ENCODE measurements at regions not wholly inside any gene's neighbourhood (a gene's known extent, or its start where the extent isn't known, plus 50 kb on each side); places are given as distances from the start of the nearest gene placed in this dataset.

DNA sequence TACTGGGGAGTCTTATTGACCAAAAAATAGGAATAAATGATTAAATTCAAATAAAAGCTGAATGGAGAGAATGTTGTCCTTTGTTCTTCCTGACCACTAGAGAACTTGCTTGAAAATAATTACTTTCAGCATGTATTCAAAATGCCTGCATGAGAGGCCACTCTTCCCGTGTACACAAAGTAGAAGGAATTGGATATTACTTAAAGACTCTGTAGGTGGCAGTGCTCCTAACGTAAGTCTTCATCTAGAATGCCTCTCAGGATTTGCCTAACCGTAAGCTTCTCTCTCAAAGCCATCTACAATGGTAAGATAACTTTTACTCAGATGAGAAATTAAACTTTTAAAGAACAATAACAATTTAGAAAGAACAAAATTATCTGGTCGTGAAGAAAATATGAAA lies 620.0 kb upstream of the CCNG1 start:
- Histone ChIP-seq H2BK15ac (ENCODE audit: low read depth, low read length) (no peak overlapping the region), H3K23ac (ENCODE audit: low read depth, low read length) (no peak overlapping the region), H3K4ac (ENCODE audit: low read depth, low read length) (no peak overlapping the region), H3K4me1 (ENCODE audit: control insufficient read depth, insufficient read depth, low read length) (no peaks in the 10 kb centered on the region), H3K27ac (ENCODE audit: insufficient read depth, low read length) (no peak overlapping the region), H2AK9ac (replicated peaks; ENCODE audit: low read depth, low read length, poor library complexity) (no peak overlapping the region), H3K9me3 (ENCODE audit: control insufficient read depth, insufficient read depth, low read length) (peaks cover 2% of the 10 kb centered on the region; the same call in 1 of the 2 replicates), H3K36me3 (ENCODE audit: control insufficient read depth, insufficient read depth, low read length) (no peaks in the 10 kb centered on the region), H3K56ac (ENCODE audit: extremely low read depth, insufficient read depth, low read length) (no peak overlapping the region), H3K79me1 (ENCODE audit: low read depth in 1 of 2, low read length in 2 of 2) (no peaks in the 10 kb centered on the region), H3K14ac (replicated peaks; ENCODE audit: low read depth, low read length) (no peak overlapping the region), H3K18ac (ENCODE audit: low read depth, low read length) (no peak overlapping the region), H2AK5ac (ENCODE audit: low read depth, low read length) (no peak overlapping the region), H2AFZ (replicated peaks; ENCODE audit: low read length, poor library complexity) (no peak overlapping the region), H2BK20ac (ENCODE audit: low read depth, low read length) (no peak overlapping the region), H3K4me3 (ENCODE audit: insufficient read depth, low read depth, low read length) (no peak overlapping the region), H2BK5ac (ENCODE audit: low read depth, low read length, poor library complexity, severe bottlenecking) (no peak overlapping the region), H4K8ac (ENCODE audit: low read depth in 2 of 2, low read length in 2 of 2) (no peak overlapping the region), H3K9me1 (ENCODE audit: insufficient read depth, low read length) (no peaks in the 10 kb centered on the region), H3K9ac (ENCODE audit: low read depth, low read length) (no peak overlapping the region), H4K91ac (ENCODE audit: insufficient read depth, low read depth, low read length) (no peak overlapping the region), H3K4me2 (ENCODE audit: low read depth, low read length) (no peak overlapping the region), H3K27me3 (ENCODE audit: control insufficient read depth, insufficient read depth, low read length) (no peaks in the 10 kb centered on the region), H4K20me1 (ENCODE audit: insufficient read depth, low read length) (no peaks in the 10 kb centered on the region), H2BK120ac (ENCODE audit: low read depth, low read length) (no peak overlapping the region), H4K5ac (ENCODE audit: low read depth, low read length) (no peak overlapping the region)
- ATAC-seq (ENCODE audit: low read depth): no peak
- no TSS peak for BruUV-seq (replicated peaks)
- WGBS, 2 experiments (ENCODE audit: extremely low coverage in 2 of 2, insufficient read length in 1 of 2): no CpG with 5 or more reads among the region's 4 CpGs
- in situ Hi-C loops (cut with MboI; ENCODE audit: low sequenced_read_pairs) (no loop called here), dilution Hi-C loops (cut with HindIII; ENCODE audit: low sequenced_read_pairs, unreplicated experiment) (no loop called here), intact Hi-C loops (cut with micrococcal nuclease) (no loop called here)
- DNase-seq: no peak
- TF ChIP-seq RAD21 (IDR thresholded peaks at IDR 0.05; ENCODE audit: low read length) (no peak), CEBPB (IDR thresholded peaks at IDR 0.05; ENCODE audit: low read depth, low read length) (no peak), CTCF (conservative IDR thresholded peaks at IDR 0.05; ENCODE audit: low read depth, low read length) (no peak), BHLHE40 (IDR thresholded peaks at IDR 0.05; ENCODE audit: low read depth, low read length) (no peak), NFE2L2 (IDR thresholded peaks at IDR 0.05; ENCODE audit: low read depth, low read length) (no peak), RFX5 (IDR thresholded peaks at IDR 0.05; ENCODE audit: low read depth, low read length) (no peak), MAZ (IDR thresholded peaks at IDR 0.05; ENCODE audit: borderline replicate concordance, low read depth, low read length) (no peak), SMC3 (IDR thresholded peaks at IDR 0.05; ENCODE audit: low read depth, low read length) (no peak), MAFK (IDR thresholded peaks at IDR 0.05; ENCODE audit: low read depth, low read length) (no peak), CHD1 (IDR thresholded peaks at IDR 0.05; ENCODE audit: low read depth, low read length) (no peak), RCOR1 (IDR thresholded peaks at IDR 0.05; ENCODE audit: insufficient replicate concordance, low read length) (no peak), USF2 (IDR thresholded peaks at IDR 0.05; ENCODE audit: low read depth, low read length) (no peak), POLR2A (IDR thresholded peaks at IDR 0.05; ENCODE audit: low read depth, low read length) (no peak), FOS (IDR thresholded peaks at IDR 0.05; ENCODE audit: low read depth, low read length) (no peak), MXI1 (IDR thresholded peaks at IDR 0.05; ENCODE audit: borderline replicate concordance, low read depth, low read length) (no peak)
- TF ChIP-seq, protein P1, sequence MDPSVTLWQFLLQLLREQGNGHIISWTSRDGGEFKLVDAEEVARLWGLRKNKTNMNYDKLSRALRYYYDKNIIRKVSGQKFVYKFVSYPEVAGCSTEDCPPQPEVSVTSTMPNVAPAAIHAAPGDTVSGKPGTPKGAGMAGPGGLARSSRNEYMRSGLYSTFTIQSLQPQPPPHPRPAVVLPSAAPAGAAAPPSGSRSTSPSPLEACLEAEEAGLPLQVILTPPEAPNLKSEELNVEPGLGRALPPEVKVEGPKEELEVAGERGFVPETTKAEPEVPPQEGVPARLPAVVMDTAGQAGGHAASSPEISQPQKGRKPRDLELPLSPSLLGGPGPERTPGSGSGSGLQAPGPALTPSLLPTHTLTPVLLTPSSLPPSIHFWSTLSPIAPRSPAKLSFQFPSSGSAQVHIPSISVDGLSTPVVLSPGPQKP (IDR thresholded peaks at IDR 0.05; ENCODE audit: borderline replicate concordance, low read depth, low read length): no peak
- CTCF ChIA-PET: interaction anchor here (1.4 kb wide), 1 partner anchor 11 kb away, joined by 3 read pairs; no protein-coding TSS in a partner anchor
- POLR2A ChIA-PET (ENCODE audit: unreplicated experiment): no interaction called here

Data from IMR-90 (cell line).